T-cell (primary cell): ENCODE measurements at regions not wholly inside any gene's neighbourhood (a gene's known extent, or its start where the extent isn't known, plus 50 kb on each side); places are given as distances from the start of the nearest gene placed in this dataset.

Experiments used
- ATAC-seq, 4 experiments: fragments of 200-7000 bp in 3 of 4; fragments of 150-1000 bp in 1 of 4; cut with Tn5 transposase; replicated peaks in 1 of 4; 1 replicate in 3 of 4; 2 replicates in 1 of 4; pipeline ENCODE4 v1.10.0; 2021; ENCODE audit warnings: moderate library complexity in 3 of 4, mild to moderate bottlenecking in 2 of 4, moderate number of reproducible peaks in 1 of 4
- CTCF ChIA-PET, 2 donors: fragments of 300-600 bp; sonication (Branson Sonifier 250); formaldehyde crosslinking; loops; one replicate each; lab custom pipeline; 2022; ENCODE audit warnings: antibody characterized with exemption in 2 of 2; lab: Charles Lee
- POLR2A ChIA-PET, 2 donors: fragments of 300-600 bp; sonication (Branson Sonifier 250); formaldehyde crosslinking; loops; one replicate each; lab custom pipeline; 2022; ENCODE audit warnings: antibody characterized with exemption in 2 of 2; lab: Charles Lee
- DNase-seq, 35 experiments: peaks; one replicate each; pipeline versions ENCODE4 v3.0.0 to v3.0.0-alpha.2; 2013 to 2023
- H3K27ac ChIP-seq: one replicate; pipeline ENCODE4 v1.5.1; 2013; ENCODE audit warnings: low read length
- H3K27me3 ChIP-seq, 2 experiments: replicated peaks in 1 of 2; 1 replicate in 1 of 2; 2 replicates in 1 of 2; pipeline versions ENCODE4 v1.6.1 to v1.7.0; 2013; ENCODE audit warnings: low read length in 1 of 2, mixed read lengths in 1 of 2; ENCODE audit not compliant: control insufficient read depth in 2 of 2, insufficient read depth in 2 of 2; ENCODE audit errors: extremely low read depth in 1 of 2
- H3K36me3 ChIP-seq, 2 donors: 1 replicate in 1 of 2; 2 replicates in 1 of 2; pipeline versions ENCODE4 v1.6.1 to v1.7.0; 2013; ENCODE audit warnings: low read length in 1 of 2; ENCODE audit not compliant: control insufficient read depth in 2 of 2, insufficient read depth in 1 of 2; ENCODE audit errors: extremely low read depth in 1 of 2
- H3K4me1 ChIP-seq, 2 experiments: 1 replicate in 1 of 2; 2 replicates in 1 of 2; pipeline versions ENCODE4 v1.6.1 to v1.7.0; 2013; ENCODE audit warnings: low read length in 2 of 2, mixed read lengths in 1 of 2; ENCODE audit not compliant: insufficient read depth in 2 of 2, control insufficient read depth in 1 of 2; ENCODE audit errors: extremely low read depth in 1 of 2
- H3K4me3 ChIP-seq, 2 donors: 1 replicate in 1 of 2; 2 replicates in 1 of 2; pipeline versions ENCODE4 v1.5.1 to v1.7.0; 2013; ENCODE audit warnings: mild to moderate bottlenecking in 2 of 2, low read length in 1 of 2, moderate library complexity in 1 of 2; ENCODE audit not compliant: control insufficient read depth in 1 of 2; ENCODE audit errors: extremely low read depth in 1 of 2
- H3K9me3 ChIP-seq: 2 replicates; pipeline ENCODE4 v1.7.0; 2013
- H3K27ac Mint-ChIP-seq, 2 donors: one replicate each; pipeline ENCODE4 v1.8.0; 2020 to 2021; ENCODE audit warnings: mild to moderate bottlenecking in 2 of 2, mixed read lengths in 2 of 2
- H3K27me3 Mint-ChIP-seq, 2 donors: one replicate each; pipeline ENCODE4 v1.8.0; 2021 to 2022; ENCODE audit warnings: mixed read lengths in 2 of 2
- H3K36me3 Mint-ChIP-seq: one replicate; pipeline ENCODE4 v1.8.0; 2021; ENCODE audit warnings: mixed read lengths
- H3K4me1 Mint-ChIP-seq, 3 donors: one replicate each; pipeline ENCODE4 v1.8.0; 2020 to 2022; ENCODE audit warnings: mixed read lengths in 3 of 3, mild to moderate bottlenecking in 1 of 3
- H3K4me3 Mint-ChIP-seq, 3 donors: one replicate each; pipeline ENCODE4 v1.8.0; 2020 to 2022; ENCODE audit warnings: mild to moderate bottlenecking in 3 of 3, mixed read lengths in 3 of 3, moderate library complexity in 3 of 3
- H3K9me3 Mint-ChIP-seq, 3 donors: one replicate each; pipeline ENCODE4 v1.8.0; 2020 to 2022; ENCODE audit warnings: mixed read lengths in 3 of 3
- WGBS: methylation state at CpG from one replicate; pipeline ENCODE4 v1.1.5; 2013; ENCODE audit warnings: missing lambda C conversion rate; ENCODE audit not compliant: insufficient coverage; 5-methylcytosine and 5-hydroxymethylcytosine counted together

DNA sequence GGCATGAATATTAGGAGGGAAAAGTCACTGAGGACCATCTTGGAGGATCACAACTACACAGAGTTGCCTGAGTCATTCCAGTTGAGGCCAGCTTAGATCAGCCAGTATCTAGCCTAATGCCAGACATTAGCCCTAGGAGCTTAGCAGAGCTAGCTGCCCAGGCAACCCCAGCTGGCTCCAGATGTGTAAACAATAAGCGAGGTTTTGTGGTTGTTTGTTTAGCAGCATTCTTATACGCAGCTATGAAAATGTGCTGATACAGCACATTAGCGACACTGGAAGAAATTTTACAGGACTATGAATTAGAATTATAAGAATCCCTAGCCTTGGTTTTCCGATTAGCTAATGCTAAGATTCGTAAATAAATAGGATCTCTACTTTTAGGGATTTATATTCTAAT, 59.3 kb downstream of the BTBD3 start:
- DNase-seq, result no peak
- no peaks in the 10 kb centered on the region for H3K4me1 Mint-ChIP-seq
- Histone ChIP-seq H3K9me3 (no peaks in the 10 kb centered on the region), H3K4me1 (no peaks in the 10 kb centered on the region), H3K27ac (no peak overlapping the region), H3K27me3 (no peaks in the 10 kb centered on the region), H3K4me3 (no peak overlapping the region), H3K36me3 (no peaks in the 10 kb centered on the region)
- ChIA-PET CTCF (no interaction called here), POLR2A (interaction anchor here in 1 of 2 donors (0.5 to 0.6 kb wide), 2 partner anchors 17 to 1904 kb away, joined by 3 to 6 read pairs; no protein-coding TSS in a partner anchor)
- ATAC-seq, result no peak
- no peak overlapping the region for H3K4me3 Mint-ChIP-seq
- WGBS, result 86% methylated on average over 1 of the region's 5 CpGs
- H3K27ac Mint-ChIP-seq, result no peak overlapping the region
- no peaks in the 10 kb centered on the region for H3K36me3 Mint-ChIP-seq
- H3K9me3 Mint-ChIP-seq, result peaks cover 0 to 10% (median 0%) of the 10 kb centered on the region in 3 donors
- H3K27me3 Mint-ChIP-seq, result peaks cover 0 to 4% of the 10 kb centered on the region in 2 donors

DNA sequence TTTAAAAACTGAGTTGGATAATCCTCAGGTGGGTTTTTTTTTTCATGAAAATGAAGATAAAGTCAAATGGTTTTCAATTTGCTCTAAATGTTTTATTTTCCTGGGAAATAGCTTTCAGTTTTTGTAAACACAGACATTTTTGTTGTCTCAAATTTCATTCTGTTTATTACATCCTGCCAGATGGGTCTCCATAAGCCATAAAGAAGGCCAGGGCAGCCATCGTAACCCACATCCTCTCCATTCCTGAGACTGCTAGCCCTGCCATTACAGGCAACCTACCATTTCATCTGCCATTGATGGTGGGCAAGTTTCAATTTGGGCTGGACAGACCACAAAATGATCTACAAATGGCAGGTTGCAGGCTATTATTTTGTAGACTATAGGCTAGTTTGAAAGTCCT, 60.8 kb downstream of the BTBD3 start:
- H3K9me3 ChIP-seq, result no peaks in the 10 kb centered on the region
- no peaks in the 10 kb centered on the region for H3K27me3 ChIP-seq
- no peaks in the 10 kb centered on the region for H3K36me3 Mint-ChIP-seq
- ChIA-PET CTCF (no interaction called here), POLR2A (no interaction called here)
- H3K27ac Mint-ChIP-seq, result no peak overlapping the region
- peaks cover 0 to 6% (median 0%) of the 10 kb centered on the region in 3 donors for H3K9me3 Mint-ChIP-seq
- ATAC-seq, result no peak
- DNase-seq, result no peak
- no CpG with 5 or more reads among the region's 1 CpG for WGBS
- H3K4me1 Mint-ChIP-seq, result no peaks in the 10 kb centered on the region
- H3K4me1 ChIP-seq, result no peaks in the 10 kb centered on the region
- no peak overlapping the region for H3K27ac ChIP-seq
- no peak overlapping the region for H3K4me3 ChIP-seq
- no peaks in the 10 kb centered on the region for H3K36me3 ChIP-seq
- H3K27me3 Mint-ChIP-seq, result peaks cover 0 to 4% of the 10 kb centered on the region in 2 donors
- no peak overlapping the region for H3K4me3 Mint-ChIP-seq

DNA sequence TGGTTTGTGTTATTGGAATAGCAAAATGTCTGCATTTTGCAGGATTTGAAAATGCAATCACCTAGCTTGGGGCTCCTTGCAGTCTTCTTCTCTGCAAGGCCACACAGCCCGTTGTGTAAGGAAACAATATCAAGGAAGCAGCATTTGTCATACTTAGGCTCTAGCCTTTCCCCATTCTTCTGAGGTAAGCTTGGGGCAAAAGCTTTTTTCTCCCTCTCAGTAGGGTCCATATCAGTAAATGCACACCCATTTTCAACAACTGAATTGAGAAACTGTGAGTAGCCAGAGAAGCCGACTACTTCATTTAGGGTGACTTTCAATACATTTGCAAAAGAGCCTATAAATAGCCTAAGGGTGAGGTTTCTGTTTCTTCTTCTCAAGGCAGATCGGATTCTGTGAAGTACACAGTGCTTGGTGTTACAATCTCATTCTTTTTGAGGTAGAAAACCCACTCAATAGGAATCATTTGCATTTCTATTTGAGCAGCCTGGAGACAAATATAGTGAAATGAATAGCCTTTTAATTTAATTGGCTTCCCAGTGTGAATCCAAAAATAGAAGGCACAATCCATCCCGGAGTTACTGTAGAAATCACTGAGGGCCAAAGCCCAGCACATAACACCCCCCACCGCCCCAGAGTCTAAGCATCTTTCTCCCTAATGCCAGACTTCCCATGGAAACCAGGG, 61.8 kb downstream of the BTBD3 start:
- no peak overlapping the region for H3K4me3 Mint-ChIP-seq
- Histone ChIP-seq H3K4me1 (no peaks in the 10 kb centered on the region), H3K9me3 (no peaks in the 10 kb centered on the region), H3K4me3 (no peak overlapping the region), H3K27me3 (no peaks in the 10 kb centered on the region), H3K36me3 (no peaks in the 10 kb centered on the region), H3K27ac (no peak overlapping the region)
- 0% methylated on average over 1 of the region's 5 CpGs for WGBS
- no peaks in the 10 kb centered on the region for H3K36me3 Mint-ChIP-seq
- H3K4me1 Mint-ChIP-seq, result no peaks in the 10 kb centered on the region
- no peak overlapping the region for H3K27ac Mint-ChIP-seq
- peaks cover 0 to 4% of the 10 kb centered on the region in 2 donors for H3K27me3 Mint-ChIP-seq
- ATAC-seq (no peak), DNase-seq (no peak)
- POLR2A ChIA-PET, result no interaction called here
- CTCF ChIA-PET, result no interaction called here
- H3K9me3 Mint-ChIP-seq, result peaks cover 0 to 3% (median 0%) of the 10 kb centered on the region in 3 donors

DNA sequence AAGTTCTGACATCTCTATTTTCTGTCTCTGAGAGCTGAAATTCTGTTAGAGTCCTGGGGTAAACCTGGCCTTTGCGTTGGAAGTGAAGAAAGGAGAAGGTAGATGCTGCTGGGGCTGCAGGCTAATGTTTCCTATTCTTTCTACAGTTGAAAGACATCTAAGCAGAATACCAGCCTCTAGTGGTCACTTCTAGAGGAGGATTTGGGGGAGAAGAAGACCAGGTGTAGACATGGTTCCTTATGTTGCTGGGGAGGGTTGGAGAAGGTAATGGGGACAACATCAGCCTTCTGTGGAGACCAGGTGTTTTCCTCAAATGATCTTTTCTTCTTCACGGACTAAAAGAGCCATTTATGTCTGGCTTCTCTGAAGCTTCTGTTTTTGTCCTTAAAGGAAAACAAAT, 62.6 kb downstream of the BTBD3 start:
- H3K27ac Mint-ChIP-seq, result no peak overlapping the region
- Histone ChIP-seq H3K4me3 (no peak overlapping the region), H3K9me3 (no peaks in the 10 kb centered on the region), H3K4me1 (no peaks in the 10 kb centered on the region), H3K36me3 (no peaks in the 10 kb centered on the region), H3K27ac (no peak overlapping the region), H3K27me3 (no peaks in the 10 kb centered on the region)
- peaks cover 0 to 3% (median 0%) of the 10 kb centered on the region in 3 donors for H3K9me3 Mint-ChIP-seq
- no peak for DNase-seq
- no peak overlapping the region for H3K4me3 Mint-ChIP-seq
- no peak for ATAC-seq
- no CpG with 5 or more reads among the region's 2 CpGs for WGBS
- no peaks in the 10 kb centered on the region for H3K4me1 Mint-ChIP-seq
- POLR2A ChIA-PET, result no interaction called here
- H3K27me3 Mint-ChIP-seq, result peaks cover 0 to 4% of the 10 kb centered on the region in 2 donors
- H3K36me3 Mint-ChIP-seq, result no peaks in the 10 kb centered on the region
- CTCF ChIA-PET, result no interaction called here

DNA sequence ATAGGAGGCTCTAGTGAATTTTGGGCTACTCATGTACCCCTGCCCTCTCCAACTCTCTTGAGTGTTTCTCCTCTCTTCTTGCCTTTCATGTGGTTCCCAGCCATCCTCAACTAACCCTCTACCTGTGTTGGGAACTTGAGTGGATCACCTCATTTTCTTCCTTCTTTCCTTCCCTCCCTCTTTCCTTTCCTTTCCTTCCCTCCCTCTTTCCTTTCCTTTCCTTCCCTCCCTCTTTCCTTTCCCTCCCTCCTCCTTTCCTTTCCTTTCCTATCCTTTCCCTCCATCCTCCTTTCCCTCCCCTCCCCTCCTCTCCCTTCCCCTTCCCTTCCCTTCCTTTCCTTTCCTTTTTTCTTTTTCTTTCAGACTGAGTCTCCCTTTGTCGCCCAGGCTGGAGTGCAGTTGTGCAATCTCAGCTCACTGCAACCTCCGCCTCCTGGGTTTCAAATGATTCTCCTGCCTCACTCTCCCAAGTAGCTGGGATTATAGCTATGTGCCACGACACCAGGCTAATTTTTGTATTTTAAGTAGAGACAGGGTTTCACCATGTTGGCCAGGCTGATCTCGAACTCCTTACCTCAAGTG, 63.8 kb downstream of the BTBD3 start:
- CTCF ChIA-PET, result interaction anchor here in 1 of 2 donors (0.8 kb wide), 1 partner anchor 179 kb away, joined by 10 read pairs; no protein-coding TSS in a partner anchor
- H3K27ac Mint-ChIP-seq, result no peak overlapping the region
- no CpG with 5 or more reads among the region's 4 CpGs for WGBS

DNA sequence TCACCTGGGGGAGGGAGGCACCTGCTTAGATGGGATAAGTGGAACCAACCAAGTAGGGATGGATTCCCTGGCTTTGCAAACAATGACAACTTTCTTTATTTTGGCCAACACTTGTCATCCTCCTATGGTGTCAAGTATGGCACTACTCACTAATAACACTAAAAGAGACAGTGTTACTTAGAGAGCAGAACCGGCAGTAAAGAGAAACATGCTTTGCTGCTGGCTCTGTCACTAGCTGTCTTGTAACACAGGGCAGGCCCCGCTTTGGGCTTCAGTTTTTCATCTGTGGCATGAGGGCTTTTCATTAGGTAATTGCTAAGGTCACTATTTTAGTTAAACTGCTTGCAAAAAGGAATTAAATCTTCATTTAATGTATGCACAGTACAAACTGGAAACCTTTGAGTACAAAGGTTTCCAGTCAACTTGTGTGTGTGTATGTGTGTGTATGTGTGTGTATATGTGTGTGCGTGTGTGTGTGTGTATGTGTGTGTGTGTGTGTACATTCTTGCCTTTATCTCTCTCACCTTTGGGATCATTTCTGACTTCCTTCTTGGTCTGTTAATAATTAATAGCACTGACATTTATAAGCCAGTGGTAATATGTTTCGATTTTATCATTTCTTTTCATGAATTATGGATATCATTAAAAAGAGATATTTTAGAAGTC, 64.7 kb downstream of the BTBD3 start:
- no peaks in the 10 kb centered on the region for H3K36me3 Mint-ChIP-seq
- no peak overlapping the region for H3K4me3 ChIP-seq
- DNase-seq (no peak), ATAC-seq (no peak)
- no peak overlapping the region for H3K4me3 Mint-ChIP-seq
- no peaks in the 10 kb centered on the region for H3K27me3 ChIP-seq
- no peaks in the 10 kb centered on the region for H3K36me3 ChIP-seq
- no peaks in the 10 kb centered on the region for H3K4me1 ChIP-seq
- H3K4me1 Mint-ChIP-seq, result no peaks in the 10 kb centered on the region
- CTCF ChIA-PET, result interaction anchor here in 1 of 2 donors (0.8 kb wide), 1 partner anchor 178 kb away, joined by 10 read pairs; no protein-coding TSS in a partner anchor
- 40% methylated on average over 1 of the region's 4 CpGs for WGBS
- H3K9me3 Mint-ChIP-seq, result peaks cover 0 to 3% (median 0%) of the 10 kb centered on the region in 3 donors
- H3K27ac ChIP-seq, result no peak overlapping the region
- H3K27ac Mint-ChIP-seq, result no peak overlapping the region
- peaks cover 0 to 6% of the 10 kb centered on the region in 2 donors for H3K27me3 Mint-ChIP-seq
- no peaks in the 10 kb centered on the region for H3K9me3 ChIP-seq
- POLR2A ChIA-PET, result interaction anchor here in 1 of 2 donors (0.8 kb wide), 1 partner anchor 14 kb away, joined by 3 read pairs; no protein-coding TSS in a partner anchor

More for the DNA sequence above, 63.8 kb downstream of the BTBD3 start:
- POLR2A ChIA-PET, result no interaction called here
- Mint-ChIP-seq H3K36me3 (no peaks in the 10 kb centered on the region), H3K4me1 (no peaks in the 10 kb centered on the region), H3K27me3 (peaks cover 0 to 6% of the 10 kb centered on the region in 2 donors), H3K4me3 (no peak overlapping the region), H3K9me3 (peaks cover 0 to 3% (median 0%) of the 10 kb centered on the region in 3 donors)
- no peaks in the 10 kb centered on the region for H3K27me3 ChIP-seq
- no peaks in the 10 kb centered on the region for H3K36me3 ChIP-seq
- no peak for ATAC-seq
- no peaks in the 10 kb centered on the region for H3K4me1 ChIP-seq
- H3K4me3 ChIP-seq, result no peak overlapping the region
- H3K27ac ChIP-seq, result no peak overlapping the region
- H3K9me3 ChIP-seq, result no peaks in the 10 kb centered on the region
- no peak for DNase-seq
